HG02870 (cell line): ENCODE measurements at regions not wholly inside any gene's neighbourhood (a gene's known extent, or its start where the extent isn't known, plus 50 kb on each side); places are given as distances from the start of the nearest gene placed in this dataset.
"Not testable (repeated sequence)": the region's sequence is repeated elsewhere in the genome, so short reads cannot be mapped to it uniquely, and the experiment has no call there.

Experiments
- ATAC-seq: cut with Tn5 transposase; IDR thresholded peaks from one replicate; pipeline ENCODE4 v1.9.1; 2021; ENCODE audit warnings: mild to moderate bottlenecking, moderate library complexity; ENCODE audit not compliant: unreplicated experiment

DNA sequence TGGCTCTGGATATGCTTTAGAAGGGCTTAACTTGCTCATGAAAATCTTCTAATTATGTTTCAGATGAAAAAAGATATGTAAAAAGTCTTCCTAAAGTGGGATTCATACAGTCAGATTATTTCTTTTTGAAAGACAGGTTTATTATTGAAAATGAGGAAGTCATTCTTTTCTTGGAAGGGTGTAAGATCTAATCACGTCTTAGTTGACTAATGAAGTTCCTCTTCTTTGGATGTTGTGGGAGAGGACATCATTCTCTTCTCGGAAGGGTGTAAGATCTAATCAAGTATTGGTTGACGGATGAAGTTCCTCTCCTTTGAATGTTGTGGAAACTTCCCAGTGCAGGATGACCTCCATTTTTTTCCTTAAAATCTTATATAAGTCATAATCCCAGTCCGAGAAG lies 74.9 kb downstream of the ALG10 start:
- ATAC-seq = no peak

DNA sequence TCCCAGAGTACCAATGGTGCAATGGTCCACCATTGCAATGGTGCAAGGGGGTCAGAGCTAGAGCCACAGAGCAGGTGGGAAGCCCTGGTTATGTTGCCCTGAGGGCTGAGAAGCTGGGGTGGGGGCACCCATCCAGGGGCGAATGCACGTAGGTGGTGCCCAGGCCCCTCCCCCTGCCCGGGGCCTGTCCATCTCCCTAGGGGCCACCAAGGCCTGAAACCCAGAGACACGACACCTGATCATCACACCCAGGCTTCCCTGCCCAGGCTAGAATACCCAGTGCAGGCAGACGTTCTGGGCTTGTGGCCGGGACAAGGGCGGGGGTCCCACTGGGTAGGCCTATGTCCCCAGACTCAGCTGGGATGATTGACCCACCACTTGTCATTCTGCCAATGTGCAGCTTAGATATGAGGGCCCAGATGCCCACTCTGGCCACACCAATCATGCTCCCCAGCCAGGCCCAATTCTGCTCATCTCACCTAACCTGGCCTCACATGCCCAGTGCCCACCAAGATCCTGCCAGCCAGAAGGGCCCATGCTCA lies 83.2 kb downstream of the ALG10 start:
- ATAC-seq = no peak

GRCh38 chr12:34106172-34106571 lies 83.9 kb downstream of the ALG10 start:
- no peak for ATAC-seq

DNA sequence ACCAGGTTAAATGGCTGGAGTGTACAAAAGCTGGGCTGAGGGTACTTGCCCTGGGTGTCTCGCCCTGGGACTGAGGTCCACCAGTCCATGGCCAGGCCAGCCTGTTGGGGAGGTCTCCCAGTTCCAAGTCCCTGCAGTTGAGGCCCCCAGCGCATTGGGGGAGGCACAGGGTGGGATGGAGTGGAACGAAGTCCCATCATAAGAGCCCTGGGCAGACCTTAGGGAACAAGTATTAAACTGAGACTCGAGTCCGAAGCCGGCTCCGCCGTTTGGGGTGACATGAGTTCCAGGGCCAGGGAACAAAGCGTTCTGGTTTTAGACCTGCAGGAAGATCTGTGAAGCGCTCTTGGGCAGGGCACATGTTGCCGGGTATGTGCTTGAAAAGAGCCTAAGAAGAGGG lies 84.7 kb downstream of the ALG10 start:
- ATAC-seq = no peak

DNA sequence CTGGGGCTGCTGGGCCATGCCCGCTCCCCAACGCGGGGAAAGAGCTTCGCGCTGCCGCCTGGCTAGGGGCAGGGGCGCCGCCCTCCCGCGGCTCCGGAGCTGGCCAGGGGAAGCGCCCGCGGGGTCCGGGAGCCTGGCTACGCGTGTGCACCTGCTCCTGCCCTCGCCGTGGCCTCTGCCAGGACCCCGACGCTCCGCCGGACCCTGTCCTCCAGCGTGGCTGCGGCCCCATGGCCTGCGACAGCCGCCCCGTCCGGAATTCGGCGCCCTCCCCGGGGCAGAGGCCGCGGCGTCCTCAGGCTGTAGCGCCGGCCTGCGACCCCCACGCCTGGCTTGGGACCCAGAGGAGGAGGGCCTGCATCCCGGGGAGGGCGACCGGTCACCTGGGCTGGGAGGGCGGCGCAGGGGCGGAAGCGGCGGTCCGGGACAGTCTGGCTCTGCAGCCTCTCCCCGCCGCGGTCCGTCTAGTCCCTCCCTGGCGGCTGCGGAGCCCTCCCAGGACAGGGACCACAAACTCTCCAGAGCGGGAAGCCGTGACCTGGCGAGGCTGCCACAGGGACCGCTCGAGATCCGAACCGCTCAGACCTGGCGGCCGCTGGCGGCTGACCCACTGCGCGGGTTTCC lies 85.6 kb downstream of the ALG10 start:
- no peak for ATAC-seq

GRCh38 chr12:34108405-34108803 lies 86.1 kb downstream of the ALG10 start:
- no peak for ATAC-seq

GRCh38 chr12:34108967-34109366 lies 86.7 kb downstream of the ALG10 start:
- no peak for ATAC-seq

- ATAC-seq = no peak
These were observed 87.1 kb downstream of the ALG10 start for GRCh38 chr12:34109390-34109789.

DNA sequence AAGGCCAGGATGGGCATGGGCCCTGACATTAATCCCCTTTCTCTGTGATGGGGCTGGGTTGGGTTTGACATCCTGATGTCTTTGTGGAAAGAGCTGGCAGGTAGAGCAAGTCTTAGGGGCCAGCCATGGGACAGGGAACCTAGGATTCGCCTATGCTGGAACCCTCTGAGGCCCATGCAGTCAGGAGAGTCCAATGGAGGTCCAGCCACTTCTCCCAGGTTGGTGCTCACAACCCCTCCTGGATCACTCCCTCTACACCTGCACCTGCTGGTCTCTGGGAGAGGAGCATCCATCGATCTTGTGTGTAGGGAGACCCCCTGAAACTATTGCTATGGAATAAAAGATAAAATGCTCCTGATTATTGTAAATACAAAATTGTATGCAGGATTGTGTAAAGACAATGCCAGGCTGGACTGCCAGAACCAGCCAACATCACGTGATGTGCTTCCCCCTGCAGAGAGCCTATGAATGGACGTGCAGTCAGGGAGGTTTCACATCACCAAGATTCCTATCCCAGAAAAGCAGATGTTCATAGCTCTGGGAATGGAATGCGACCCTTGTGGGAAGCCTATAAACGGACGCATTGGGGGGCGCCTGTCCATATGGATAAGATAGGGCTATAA lies 87.7 kb downstream of the ALG10 start:
- ATAC-seq = not testable (repeated sequence)

DNA sequence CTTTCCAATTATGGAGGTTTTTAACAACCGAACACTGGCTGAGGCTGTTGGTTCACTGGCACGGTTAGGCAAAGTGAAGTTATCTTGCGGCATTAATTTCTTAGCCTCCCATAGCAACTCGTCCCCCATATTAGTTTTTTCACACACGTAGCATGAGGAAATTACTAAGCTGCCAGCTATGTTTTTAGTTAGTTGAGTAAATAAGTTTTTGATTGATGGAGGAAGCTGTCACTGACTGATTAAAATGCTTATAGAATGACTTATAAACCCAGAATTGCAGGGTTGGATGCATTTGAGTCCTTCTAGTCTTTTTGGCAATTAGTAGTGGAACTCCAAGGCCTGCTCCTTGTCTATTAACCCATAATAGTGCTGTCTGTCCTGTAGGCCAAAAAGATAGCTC lies 97.1 kb downstream of the ALG10 start:
- no peak for ATAC-seq

GRCh38 chr12:34121360-34121759 lies 99.1 kb downstream of the ALG10 start:
- ATAC-seq = no peak

GRCh38 chr12:34123092-34123491 lies 100.8 kb downstream of the ALG10 start:
- not testable (repeated sequence) for ATAC-seq

- ATAC-seq = no peak
These were observed 102.3 kb downstream of the ALG10 start for GRCh38 chr12:34124608-34125007.

DNA sequence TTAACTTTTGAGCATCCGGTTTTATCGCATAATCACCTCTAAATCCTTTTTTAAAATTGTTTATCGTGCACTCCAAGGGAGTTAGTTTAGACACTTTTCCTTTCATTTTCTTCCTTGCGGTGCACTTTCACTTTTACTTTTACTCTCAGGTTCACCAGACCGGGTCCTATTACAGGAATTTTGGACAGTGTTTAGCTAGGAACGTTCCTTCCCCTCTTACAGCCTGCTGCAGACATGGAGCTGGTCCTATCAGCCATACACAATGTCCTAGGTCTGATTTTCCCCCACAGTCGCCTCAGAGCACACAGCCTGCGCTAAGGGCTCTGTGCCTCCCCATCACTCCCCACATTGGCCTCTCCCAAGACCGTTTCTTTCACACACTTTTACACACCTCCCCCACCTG lies 103.9 kb downstream of the ALG10 start:
- ATAC-seq = no peak

DNA sequence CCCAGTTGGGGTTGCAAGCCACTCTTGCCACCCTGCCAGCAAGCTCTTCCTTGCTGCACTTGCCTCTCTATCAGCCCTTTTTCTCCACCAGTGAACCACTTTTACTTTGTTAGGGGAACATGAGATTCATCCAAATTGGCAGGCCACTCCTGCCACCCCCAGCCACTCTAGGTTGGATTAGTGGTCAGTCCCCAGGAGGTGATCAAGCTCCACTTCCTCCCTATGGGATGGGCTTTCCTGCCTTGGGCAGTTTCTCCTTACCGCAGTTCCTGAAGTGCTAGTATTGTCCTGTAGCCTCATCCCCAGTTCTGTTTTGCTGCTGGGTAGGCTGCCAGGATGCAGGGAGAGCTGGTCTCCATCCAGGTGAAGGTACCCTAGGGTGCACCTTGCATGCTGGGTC lies 104.5 kb downstream of the ALG10 start:
- ATAC-seq = no peak

- ATAC-seq = not testable (repeated sequence)
These were observed 105.1 kb downstream of the ALG10 start for GRCh38 chr12:34127379-34127778.

DNA sequence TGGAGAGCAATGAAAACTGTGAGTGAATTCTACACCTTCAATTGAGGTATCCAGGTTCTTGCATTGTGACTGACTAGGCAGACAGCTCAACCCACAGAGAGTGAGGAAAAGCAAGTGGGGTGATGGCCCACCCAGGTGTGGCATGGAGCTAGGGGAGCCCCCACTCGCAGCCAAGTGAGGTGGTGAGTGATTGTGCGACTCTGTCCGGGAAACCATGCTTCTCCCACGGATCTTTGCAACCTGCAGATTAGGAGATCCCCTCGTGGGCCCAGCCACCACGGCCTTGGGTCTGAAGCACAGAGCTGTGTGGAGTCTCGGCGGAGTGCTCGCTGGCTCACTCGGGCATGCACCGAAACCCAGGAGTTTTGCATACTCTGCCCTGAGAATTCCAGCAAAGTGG lies 120.1 kb downstream of the ALG10 start:
- ATAC-seq = no peak

DNA sequence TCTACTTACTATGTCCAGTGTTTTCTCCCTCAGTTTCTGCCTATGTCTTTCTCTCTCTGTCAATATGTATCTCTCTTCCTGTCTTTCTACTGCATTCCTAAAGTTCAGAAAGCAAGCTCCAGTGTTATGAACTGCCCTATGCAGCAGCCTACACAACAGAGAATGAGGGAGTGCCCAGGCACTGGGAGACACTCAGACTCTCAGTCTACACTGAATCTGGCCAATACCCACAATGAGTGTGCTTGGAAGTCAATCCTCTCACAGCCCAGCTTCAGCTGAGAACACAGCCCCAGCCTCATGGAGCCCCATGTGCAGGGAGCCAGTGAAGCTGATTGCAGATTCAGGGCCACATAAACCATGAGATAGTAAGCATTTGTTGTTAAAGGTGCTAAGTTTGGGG lies 128.7 kb downstream of the ALG10 start:
- ATAC-seq = no peak

- no peak for ATAC-seq
These were observed 141.1 kb downstream of the ALG10 start for GRCh38 chr12:34163443-34163842.

GRCh38 chr12:34166427-34167060 lies 144.2 kb downstream of the ALG10 start:
- ATAC-seq = no peak

DNA sequence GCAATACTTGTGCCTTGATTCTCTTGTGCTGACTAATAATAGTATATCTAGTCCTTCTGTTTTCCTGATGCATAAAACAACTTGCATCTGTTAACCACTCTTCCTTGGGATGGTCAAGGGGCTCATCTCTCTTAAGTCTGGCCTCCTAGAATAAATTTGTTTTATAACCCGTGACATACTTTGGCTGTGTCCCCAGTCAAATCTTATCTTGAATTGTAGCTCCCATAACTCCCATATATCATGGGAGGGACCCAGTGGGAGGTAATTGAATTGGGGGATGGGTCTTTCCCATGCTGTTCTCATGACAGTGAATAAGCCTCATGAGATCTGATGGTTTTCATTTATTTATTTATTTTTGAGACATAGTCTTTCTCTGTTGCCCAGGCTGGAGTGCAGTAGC lies 146.2 kb downstream of the ALG10 start:
- not testable (repeated sequence) for ATAC-seq

GRCh38 chr12:34186492-34186891 lies 164.2 kb downstream of the ALG10 start:
- ATAC-seq = no peak
